ENCODE measurements at regions not wholly inside any gene's neighbourhood (a gene's known extent, or its start where the extent isn't known, plus 50 kb on each side); places are given as distances from the start of the nearest gene placed in this dataset.
"Not testable (repeated sequence)": the region's sequence is repeated elsewhere in the genome, so short reads cannot be mapped to it uniquely, and the experiment has no call there.

GRCh38 chr6:81289229-81289628 is 463.3 kb downstream of the TENT5A start:
- H3K36me3 ChIP-seq (ENCODE audit: control insufficient read depth in 4 of 4, insufficient read depth in 4 of 4, low read length in 4 of 4) = no peaks in the 10 kb centered on the region
- H3K9me3 ChIP-seq (ENCODE audit: control insufficient read depth in 4 of 4, insufficient read depth in 3 of 4, low read length in 3 of 4) = no peaks in the 10 kb centered on the region
- no peak overlapping the region for H3K27ac ChIP-seq (ENCODE audit: low read depth in 1 of 2, low read length in 1 of 2)
- no peaks in the 10 kb centered on the region for H3K27me3 ChIP-seq (ENCODE audit: control insufficient read depth in 3 of 3, insufficient read depth in 3 of 3, low read length in 2 of 3)
- TF ChIP-seq, protein P1, sequence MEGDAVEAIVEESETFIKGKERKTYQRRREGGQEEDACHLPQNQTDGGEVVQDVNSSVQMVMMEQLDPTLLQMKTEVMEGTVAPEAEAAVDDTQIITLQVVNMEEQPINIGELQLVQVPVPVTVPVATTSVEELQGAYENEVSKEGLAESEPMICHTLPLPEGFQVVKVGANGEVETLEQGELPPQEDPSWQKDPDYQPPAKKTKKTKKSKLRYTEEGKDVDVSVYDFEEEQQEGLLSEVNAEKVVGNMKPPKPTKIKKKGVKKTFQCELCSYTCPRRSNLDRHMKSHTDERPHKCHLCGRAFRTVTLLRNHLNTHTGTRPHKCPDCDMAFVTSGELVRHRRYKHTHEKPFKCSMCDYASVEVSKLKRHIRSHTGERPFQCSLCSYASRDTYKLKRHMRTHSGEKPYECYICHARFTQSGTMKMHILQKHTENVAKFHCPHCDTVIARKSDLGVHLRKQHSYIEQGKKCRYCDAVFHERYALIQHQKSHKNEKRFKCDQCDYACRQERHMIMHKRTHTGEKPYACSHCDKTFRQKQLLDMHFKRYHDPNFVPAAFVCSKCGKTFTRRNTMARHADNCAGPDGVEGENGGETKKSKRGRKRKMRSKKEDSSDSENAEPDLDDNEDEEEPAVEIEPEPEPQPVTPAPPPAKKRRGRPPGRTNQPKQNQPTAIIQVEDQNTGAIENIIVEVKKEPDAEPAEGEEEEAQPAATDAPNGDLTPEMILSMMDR (IDR thresholded peaks at IDR 0.05; ENCODE audit: control extremely low read depth, extremely low read depth) = no peak
- DNase-seq = no peak
- no peak for ATAC-seq (ENCODE audit: insufficient read depth, low FRiP score)
- H3K4me1 ChIP-seq (ENCODE audit: control insufficient read depth in 5 of 5, insufficient read depth in 5 of 5, low read length in 5 of 5) = no peaks in the 10 kb centered on the region
- H3K4me3 ChIP-seq = no peak overlapping the region
- H3K9ac ChIP-seq (ENCODE audit: insufficient read depth in 1 of 2, low read length in 2 of 2) = no peak overlapping the region

GRCh38 chr6:81265106-81265505 is 487.4 kb downstream of the TENT5A start:
- TF ChIP-seq, protein P1 (IDR thresholded peaks at IDR 0.05; ENCODE audit: control extremely low read depth, extremely low read depth) = no peak
- H3K27me3 ChIP-seq (ENCODE audit: control insufficient read depth in 3 of 3, insufficient read depth in 3 of 3, low read length in 2 of 3) = no peaks in the 10 kb centered on the region
- WGBS, 2 donors = 63 to 78% methylated on average over 4 of the region's 4 CpGs
- DNase-seq = no peak
- H3K9ac ChIP-seq (ENCODE audit: insufficient read depth in 1 of 2, low read length in 2 of 2) = no peak overlapping the region
- no peak overlapping the region for H3K4me3 ChIP-seq
- ATAC-seq (ENCODE audit: insufficient read depth, low FRiP score) = no peak
- no peaks in the 10 kb centered on the region for H3K36me3 ChIP-seq (ENCODE audit: control insufficient read depth in 4 of 4, insufficient read depth in 4 of 4, low read length in 4 of 4)
- H3K27ac ChIP-seq (ENCODE audit: low read depth in 1 of 2, low read length in 1 of 2) = no peak overlapping the region
- no peaks in the 10 kb centered on the region for H3K9me3 ChIP-seq (ENCODE audit: control insufficient read depth in 4 of 4, insufficient read depth in 3 of 4, low read length in 3 of 4)
- no peaks in the 10 kb centered on the region for H3K4me1 ChIP-seq (ENCODE audit: control insufficient read depth in 5 of 5, insufficient read depth in 5 of 5, low read length in 5 of 5)

- Histone ChIP-seq H3K4me3 (no peak overlapping the region), H3K27ac (ENCODE audit: low read depth in 1 of 2, low read length in 1 of 2) (no peak overlapping the region), H3K9ac (ENCODE audit: insufficient read depth in 1 of 2, low read length in 2 of 2) (no peak overlapping the region), H3K9me3 (ENCODE audit: control insufficient read depth in 4 of 4, insufficient read depth in 3 of 4, low read length in 3 of 4) (no peaks in the 10 kb centered on the region), H3K36me3 (ENCODE audit: control insufficient read depth in 4 of 4, insufficient read depth in 4 of 4, low read length in 4 of 4) (no peaks in the 10 kb centered on the region), H3K4me1 (ENCODE audit: control insufficient read depth in 5 of 5, insufficient read depth in 5 of 5, low read length in 5 of 5) (no peaks in the 10 kb centered on the region), H3K27me3 (ENCODE audit: control insufficient read depth in 3 of 3, insufficient read depth in 3 of 3, low read length in 2 of 3) (no peaks in the 10 kb centered on the region)
- DNase-seq = no peak
- no peak for ATAC-seq (ENCODE audit: insufficient read depth, low FRiP score)
- TF ChIP-seq, protein P1 (IDR thresholded peaks at IDR 0.05; ENCODE audit: control extremely low read depth, extremely low read depth) = no peak
- WGBS, 2 donors = 93% methylated on average over 17 of the region's 17 CpGs
Measured at GRCh38 chr6:81263531-81264168, 488.8 kb downstream of the TENT5A start.

DNA sequence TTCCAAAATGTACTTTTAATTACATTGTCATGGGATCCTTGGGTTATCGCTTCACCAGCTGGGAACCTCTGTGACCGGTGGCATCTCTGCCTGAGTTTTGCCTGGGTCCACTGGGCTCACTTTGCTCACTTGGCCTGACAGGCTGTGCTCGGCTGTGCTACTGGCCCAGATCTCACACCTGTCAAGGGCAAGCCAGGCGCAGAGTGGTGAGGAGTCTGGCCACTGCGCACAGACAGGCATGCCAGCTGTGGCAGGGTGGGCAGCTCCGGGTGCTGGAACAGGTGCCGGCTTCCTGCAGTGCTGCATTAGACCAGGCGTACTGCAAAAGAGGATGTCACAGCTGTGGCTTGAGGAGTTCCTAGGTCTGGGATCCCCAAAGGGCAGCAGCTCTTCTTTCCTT is 489.8 kb downstream of the TENT5A start:
- Histone ChIP-seq H3K9ac (ENCODE audit: insufficient read depth in 1 of 2, low read length in 2 of 2) (no peak overlapping the region), H3K27me3 (ENCODE audit: control insufficient read depth in 3 of 3, insufficient read depth in 3 of 3, low read length in 2 of 3) (no peaks in the 10 kb centered on the region), H3K36me3 (ENCODE audit: control insufficient read depth in 4 of 4, insufficient read depth in 4 of 4, low read length in 4 of 4) (no peaks in the 10 kb centered on the region), H3K27ac (ENCODE audit: low read depth in 1 of 2, low read length in 1 of 2) (no peak overlapping the region), H3K4me3 (no peak overlapping the region), H3K9me3 (ENCODE audit: control insufficient read depth in 4 of 4, insufficient read depth in 3 of 4, low read length in 3 of 4) (no peaks in the 10 kb centered on the region), H3K4me1 (ENCODE audit: control insufficient read depth in 5 of 5, insufficient read depth in 5 of 5, low read length in 5 of 5) (no peaks in the 10 kb centered on the region)
- TF ChIP-seq, protein P1 (IDR thresholded peaks at IDR 0.05; ENCODE audit: control extremely low read depth, extremely low read depth) = no peak
- ATAC-seq (ENCODE audit: insufficient read depth, low FRiP score) = no peak
- WGBS, 2 donors = 90 to 94% methylated on average over 8 of the region's 8 CpGs
- DNase-seq = no peak

DNA sequence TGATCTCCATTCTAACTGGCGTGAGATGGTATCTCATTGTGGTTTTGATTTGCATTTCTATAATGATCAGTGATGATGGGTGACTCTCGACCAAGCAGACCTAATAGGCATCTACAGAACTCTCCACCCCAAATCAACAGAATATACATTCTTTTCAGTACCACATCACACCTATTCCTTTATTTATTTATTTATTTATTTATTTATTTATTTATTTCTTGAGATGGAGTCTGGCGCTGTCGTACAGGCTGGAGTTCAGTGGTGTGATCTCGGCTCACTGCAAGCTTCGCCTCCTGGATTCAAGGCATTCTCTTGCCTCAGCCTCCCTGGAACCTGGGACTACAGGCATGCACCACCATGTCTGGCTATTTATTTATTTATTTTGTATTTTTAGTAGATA is 496.3 kb downstream of the TENT5A start:
- not testable (repeated sequence) for H3K27ac ChIP-seq (ENCODE audit: low read depth in 1 of 2, low read length in 1 of 2); DNase-seq; H3K27me3 ChIP-seq (ENCODE audit: control insufficient read depth in 3 of 3, insufficient read depth in 3 of 3, low read length in 2 of 3); H3K9me3 ChIP-seq (ENCODE audit: control insufficient read depth in 4 of 4, insufficient read depth in 3 of 4, low read length in 3 of 4); ATAC-seq (ENCODE audit: insufficient read depth, low FRiP score); H3K9ac ChIP-seq (ENCODE audit: insufficient read depth in 1 of 2, low read length in 2 of 2); H3K4me1 ChIP-seq (ENCODE audit: control insufficient read depth in 5 of 5, insufficient read depth in 5 of 5, low read length in 5 of 5); H3K36me3 ChIP-seq (ENCODE audit: control insufficient read depth in 4 of 4, insufficient read depth in 4 of 4, low read length in 4 of 4); H3K4me3 ChIP-seq
- WGBS, 2 donors = 87 to 91% methylated on average over 6 of the region's 6 CpGs

Data from lung (tissue), 11 donors.